ENCODE measurements at regions not wholly inside any gene's neighbourhood (a gene's known extent, or its start where the extent isn't known, plus 50 kb on each side); places are given as distances from the start of the nearest gene placed in this dataset.
A peak's percentile ranks its signal among the peaks of the same experiment; 100 is the strongest.

DNA sequence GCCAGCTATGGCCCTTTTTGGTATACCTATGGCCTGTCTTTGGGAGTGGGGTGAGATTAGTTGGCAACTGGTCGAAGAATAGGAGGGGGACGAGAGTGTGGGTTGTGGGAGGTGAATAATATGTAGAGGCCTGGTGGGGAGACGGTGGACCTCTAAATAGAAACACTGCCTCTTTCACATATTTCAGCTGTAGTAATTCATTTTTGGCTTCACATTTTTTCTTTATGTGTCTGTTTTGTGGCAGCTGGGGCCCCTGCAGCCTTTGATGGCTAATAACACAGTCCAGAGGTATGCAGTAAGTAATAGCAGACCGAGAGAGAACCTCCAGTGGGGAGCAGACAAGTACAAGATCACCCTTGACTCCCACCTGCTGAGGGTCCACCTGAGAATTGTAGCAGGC, 75.9 kb downstream of the HLX start:
- POLR2A ChIA-PET: no interaction called here
- DNase-seq (ENCODE audit: low read depth, low spot score): no peak
- TF ChIP-seq, protein P1, sequence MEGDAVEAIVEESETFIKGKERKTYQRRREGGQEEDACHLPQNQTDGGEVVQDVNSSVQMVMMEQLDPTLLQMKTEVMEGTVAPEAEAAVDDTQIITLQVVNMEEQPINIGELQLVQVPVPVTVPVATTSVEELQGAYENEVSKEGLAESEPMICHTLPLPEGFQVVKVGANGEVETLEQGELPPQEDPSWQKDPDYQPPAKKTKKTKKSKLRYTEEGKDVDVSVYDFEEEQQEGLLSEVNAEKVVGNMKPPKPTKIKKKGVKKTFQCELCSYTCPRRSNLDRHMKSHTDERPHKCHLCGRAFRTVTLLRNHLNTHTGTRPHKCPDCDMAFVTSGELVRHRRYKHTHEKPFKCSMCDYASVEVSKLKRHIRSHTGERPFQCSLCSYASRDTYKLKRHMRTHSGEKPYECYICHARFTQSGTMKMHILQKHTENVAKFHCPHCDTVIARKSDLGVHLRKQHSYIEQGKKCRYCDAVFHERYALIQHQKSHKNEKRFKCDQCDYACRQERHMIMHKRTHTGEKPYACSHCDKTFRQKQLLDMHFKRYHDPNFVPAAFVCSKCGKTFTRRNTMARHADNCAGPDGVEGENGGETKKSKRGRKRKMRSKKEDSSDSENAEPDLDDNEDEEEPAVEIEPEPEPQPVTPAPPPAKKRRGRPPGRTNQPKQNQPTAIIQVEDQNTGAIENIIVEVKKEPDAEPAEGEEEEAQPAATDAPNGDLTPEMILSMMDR (IDR thresholded peaks at IDR 0.05; ENCODE audit: insufficient read depth, low read length, missing control alignments): no peak
- no peak overlapping the region for H3K4me3 ChIP-seq (ENCODE audit: low read depth, low read length)
- CTCF ChIA-PET: interaction anchor here (1.9 kb wide), 1 partner anchor 248 kb away, joined by 7 read pairs; no protein-coding TSS in a partner anchor

DNA sequence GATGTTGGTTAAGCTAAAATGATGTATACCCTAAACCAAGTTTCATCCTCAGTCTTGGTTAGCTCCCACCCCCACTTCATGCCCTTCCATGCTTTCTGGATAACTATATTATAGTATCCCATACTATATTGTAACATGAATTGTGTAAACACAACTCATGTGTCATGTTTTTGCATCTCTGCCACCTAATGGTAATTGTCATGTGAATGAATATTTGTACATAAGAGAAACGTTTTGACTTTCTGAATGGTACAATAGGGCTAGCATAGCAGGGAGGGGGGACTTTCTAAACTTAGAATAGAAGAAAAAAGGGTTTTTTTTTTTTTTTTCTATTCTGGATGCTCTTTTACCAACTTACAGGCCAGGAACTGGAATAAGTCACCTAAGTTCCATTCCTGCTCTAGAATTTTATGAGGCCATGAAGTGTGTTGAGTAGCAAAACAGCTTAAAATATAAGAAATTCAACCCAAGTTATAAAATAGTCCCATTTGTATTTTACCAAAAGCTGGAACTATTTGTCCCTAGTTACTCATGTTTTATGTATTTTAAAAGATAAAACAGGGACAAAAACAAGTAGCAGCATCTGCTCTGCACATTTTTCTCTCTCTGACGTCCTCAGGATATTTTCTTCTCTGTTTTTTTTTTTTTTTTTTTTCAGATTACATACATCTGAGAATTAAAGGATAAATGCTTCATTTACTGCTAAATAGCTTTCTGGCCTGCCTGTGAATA, 77.4 kb downstream of the HLX start:
- no peak overlapping the region; the same call in 1 of the 2 replicates for H3K4me3 ChIP-seq (ENCODE audit: low read depth, low read length)
- DNase-seq (ENCODE audit: low read depth, low spot score): no peak
- ChIA-PET CTCF (interaction anchor here (0.7 to 2.1 kb wide), 2 partner anchors 49 to 247 kb away, joined by 3 to 9 read pairs; no protein-coding TSS in a partner anchor), POLR2A (interaction anchor here (0.6 to 1.2 kb wide), 4 partner anchors 77 to 1756 kb away, joined by 3 to 6 read pairs (median 4); partner anchors contain the start of gene HLX)
- TF ChIP-seq, protein P1 (IDR thresholded peaks at IDR 0.05; ENCODE audit: insufficient read depth, low read length, missing control alignments): no peak

DNA sequence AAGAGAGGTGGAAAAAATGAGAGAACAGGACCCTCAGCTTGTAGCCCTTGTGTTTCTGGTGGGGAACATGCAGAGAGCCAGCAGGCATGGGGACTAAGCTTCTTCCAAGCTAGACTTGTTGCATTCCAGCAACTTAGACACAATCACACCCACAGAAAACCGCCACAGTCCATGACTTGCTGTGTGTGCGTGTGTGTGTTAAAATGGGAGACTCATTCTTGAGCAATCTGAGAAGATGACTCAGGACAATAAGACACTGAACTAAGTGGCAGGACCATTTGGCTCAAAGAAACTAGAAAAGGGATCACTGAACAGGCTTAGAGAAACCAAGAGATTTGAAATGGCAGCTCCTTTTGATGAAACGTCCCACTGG, 78.0 kb downstream of the HLX start:
- TF ChIP-seq, protein P1 (IDR thresholded peaks at IDR 0.05; ENCODE audit: insufficient read depth, low read length, missing control alignments): no peak
- peak; percentile 98 for DNase-seq (ENCODE audit: low read depth, low spot score)
- POLR2A ChIA-PET: interaction anchor here (1.0 to 1.2 kb wide), 2 partner anchors 78 to 141 kb away, joined by 5 to 6 read pairs; partner anchors contain the start of gene HLX
- H3K4me3 ChIP-seq (ENCODE audit: low read depth, low read length): no peak overlapping the region; the same call in 1 of the 2 replicates
- CTCF ChIA-PET: interaction anchor here (0.7 to 2.1 kb wide), 2 partner anchors 49 to 246 kb away, joined by 3 to 9 read pairs; no protein-coding TSS in a partner anchor

DNA sequence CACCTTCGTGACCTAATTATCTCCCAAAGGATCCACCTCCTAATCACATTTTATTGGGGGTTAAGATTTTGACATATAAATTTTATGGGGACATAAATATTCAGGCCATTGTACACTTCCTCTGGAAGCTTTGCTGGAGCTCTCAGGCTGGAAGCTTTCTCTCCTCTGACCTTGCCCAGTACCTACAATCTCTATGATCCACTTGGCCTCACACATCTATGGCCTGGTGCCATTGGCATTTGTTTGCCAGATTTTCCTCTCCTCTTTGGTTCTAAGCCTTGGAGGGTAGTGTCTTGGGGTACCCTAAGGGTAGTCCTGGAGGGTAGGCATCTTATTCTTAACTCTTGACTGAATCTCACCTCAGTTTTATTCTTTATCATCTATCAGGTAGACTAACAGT, 79.0 kb downstream of the HLX start:
- POLR2A ChIA-PET: no interaction called here
- CTCF ChIA-PET: interaction anchor here (0.6 to 2.1 kb wide), 2 partner anchors 245 to 477 kb away, joined by 3 to 9 read pairs; no protein-coding TSS in a partner anchor
- H3K4me3 ChIP-seq (ENCODE audit: low read depth, low read length): no peak overlapping the region
- TF ChIP-seq, protein P1 (IDR thresholded peaks at IDR 0.05; ENCODE audit: insufficient read depth, low read length, missing control alignments): no peak
- DNase-seq (ENCODE audit: low read depth, low spot score): no peak

DNA sequence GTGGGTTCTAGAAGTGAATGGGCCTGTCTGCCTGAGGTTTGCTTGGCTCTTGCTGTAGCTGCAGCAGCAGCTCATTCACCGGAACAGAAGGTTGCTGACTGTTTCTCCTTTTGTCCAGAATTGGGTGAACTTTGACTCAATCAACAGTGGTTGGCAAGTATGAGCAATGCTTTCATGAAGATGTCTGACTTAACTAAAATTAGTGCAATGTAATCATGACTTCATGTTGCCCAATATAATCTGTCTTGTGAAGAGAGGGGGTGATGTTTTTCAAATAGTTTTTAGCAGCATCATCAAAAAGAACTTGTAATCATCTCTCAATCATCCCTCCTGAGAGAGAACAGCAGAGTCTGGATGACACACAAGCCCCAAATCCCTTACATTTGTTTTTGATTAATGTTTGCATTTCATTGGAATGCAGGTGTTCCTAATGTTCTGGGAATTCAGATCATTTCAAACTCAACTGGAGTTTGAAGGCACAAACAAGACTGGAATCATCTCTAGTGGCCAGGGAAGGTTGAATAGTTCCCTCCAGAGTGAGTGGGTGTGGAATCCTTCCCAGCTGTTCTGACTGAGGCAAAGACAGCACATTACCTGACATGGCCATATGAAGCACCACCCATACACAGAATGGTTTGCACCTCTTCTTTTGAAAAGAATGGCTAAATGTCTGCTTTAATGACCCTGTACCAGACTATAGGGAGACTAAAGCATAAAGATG, 82.9 kb downstream of the HLX start:
- POLR2A ChIA-PET: interaction anchor here (0.8 to 1.1 kb wide), 2 partner anchors 83 to 136 kb away, joined by 3 to 7 read pairs; partner anchors contain the start of gene HLX
- H3K4me3 ChIP-seq (ENCODE audit: low read depth, low read length): no peak overlapping the region
- CTCF ChIA-PET: no interaction called here
- TF ChIP-seq, protein P1 (IDR thresholded peaks at IDR 0.05; ENCODE audit: insufficient read depth, low read length, missing control alignments): no peak
- DNase-seq (ENCODE audit: low read depth, low spot score): peak; percentile 96

DNA sequence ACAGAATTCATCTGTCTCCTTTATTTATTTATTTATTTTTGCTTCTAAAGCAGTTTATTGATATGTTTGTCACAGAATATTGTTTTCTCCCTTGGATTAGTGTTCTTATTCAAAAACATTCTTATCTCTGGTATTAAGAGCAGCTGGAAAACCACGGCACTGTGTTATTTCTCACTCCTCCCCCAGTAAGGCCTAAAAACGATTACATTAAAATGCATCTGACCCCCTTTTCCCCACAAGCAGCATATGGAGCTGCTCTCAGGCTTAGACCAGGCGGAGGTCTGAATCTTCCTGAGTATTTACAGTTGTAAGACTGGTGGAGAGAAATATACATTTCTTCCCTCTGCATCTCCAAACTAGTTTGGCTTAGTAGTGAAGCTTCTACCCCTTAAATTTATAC, 86.8 kb downstream of the HLX start:
- CTCF ChIA-PET: no interaction called here
- POLR2A ChIA-PET: no interaction called here
- no peak overlapping the region for H3K4me3 ChIP-seq (ENCODE audit: low read depth, low read length)
- TF ChIP-seq, protein P1 (IDR thresholded peaks at IDR 0.05; ENCODE audit: insufficient read depth, low read length, missing control alignments): no peak
- DNase-seq (ENCODE audit: low read depth, low spot score): no peak

Measured in AG04449 (cell line).